Upper lobe of right lung (tissue), 1 donor: ENCODE measurements at regions not wholly inside any gene's neighbourhood (a gene's known extent, or its start where the extent isn't known, plus 50 kb on each side); places are given as distances from the start of the nearest gene placed in this dataset.

Source experiments
- ATAC-seq: fragments of 200-7000 bp; cut with Tn5 transposase; one replicate; pipeline ENCODE4 v1.9.1; 2020; ENCODE audit warnings: mild to moderate bottlenecking, moderate library complexity
- DNase-seq: peaks from one replicate; pipeline ENCODE4 v3.0.0-alpha.2; 2020
- H3K27ac ChIP-seq: fragments of 200-600 bp; one replicate; pipeline ENCODE4 v1.8.0; 2022
- H3K27me3 ChIP-seq: fragments of 200-600 bp; one replicate; pipeline ENCODE4 v1.8.0; 2022; ENCODE audit warnings: mild to moderate bottlenecking
- H3K36me3 ChIP-seq: fragments of 200-600 bp; one replicate; pipeline ENCODE4 v1.8.0; 2022
- H3K4me1 ChIP-seq: fragments of 200-600 bp; one replicate; pipeline ENCODE4 v1.8.0; 2022
- H3K4me3 ChIP-seq: fragments of 200-600 bp; one replicate; pipeline ENCODE4 v1.8.0; 2022; ENCODE audit warnings: mild to moderate bottlenecking
- H3K9me3 ChIP-seq: fragments of 200-600 bp; one replicate; pipeline ENCODE4 v1.8.0; 2022
- CTCF ChIP-seq: fragments of 200-600 bp; IDR thresholded peaks from one replicate; pipeline ENCODE4 v1.8.0; 2022; ENCODE audit warnings: antibody characterized with exemption
- intact Hi-C: fragments of 100-400 bp; cut with DNase I; formaldehyde crosslinking; loops from one replicate; pipeline ENCODE4 v1.11.0; 2022
- donor health status: DM: no; HTN: yes; CAD: no; lungs with severe emphysema.

DNA sequence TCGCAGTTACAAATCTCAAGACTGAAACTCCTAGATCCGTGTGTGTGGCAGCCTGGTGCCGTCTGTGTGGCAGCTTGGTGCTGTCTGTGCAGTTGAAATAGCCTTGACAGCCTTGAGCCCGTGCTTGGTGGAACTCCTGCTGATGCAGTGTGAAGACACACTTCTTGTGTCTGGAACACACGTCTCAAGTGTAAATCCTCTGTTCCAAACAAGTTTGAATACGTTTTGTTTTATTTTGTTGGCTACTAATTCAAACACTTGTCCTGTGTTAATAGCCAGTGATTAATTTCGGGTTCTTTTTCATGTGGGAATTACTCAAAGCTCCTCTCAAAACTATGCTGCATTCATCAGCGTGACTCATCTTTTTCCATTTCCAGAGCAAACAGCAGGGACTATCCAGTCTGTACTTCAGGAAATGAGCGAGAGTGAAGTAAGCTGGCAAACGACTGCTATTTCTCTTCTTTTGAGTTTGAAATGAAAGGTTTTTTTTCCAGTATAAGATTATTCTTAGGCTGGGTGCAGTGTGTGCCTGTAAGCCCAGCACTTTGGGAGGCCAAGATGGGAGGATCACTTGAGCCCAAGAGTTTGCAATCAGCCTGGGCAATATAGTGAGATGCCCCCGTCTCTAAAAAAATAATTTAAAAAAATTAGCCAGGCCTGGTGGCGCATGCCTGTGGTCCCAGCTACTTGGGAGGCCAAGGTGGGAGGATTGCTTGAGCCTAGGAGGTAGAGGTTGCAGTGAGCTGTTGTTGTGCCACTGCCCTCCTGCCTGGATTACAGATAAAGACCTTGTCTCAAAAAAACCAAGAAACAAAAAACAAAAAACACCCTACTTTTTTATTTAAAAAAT, 152.9 kb downstream of the SPP2 start:
- no peak overlapping the region for H3K4me3 ChIP-seq
- TF ChIP-seq CTCF, result no peak
- ATAC-seq, result peak; percentile 74
- H3K27ac ChIP-seq, result no peak overlapping the region
- H3K4me1 ChIP-seq, result no peaks in the 10 kb centered on the region
- H3K9me3 ChIP-seq, result no peaks in the 10 kb centered on the region
- intact Hi-C loops, result no loop called here
- no peaks in the 10 kb centered on the region for H3K27me3 ChIP-seq
- H3K36me3 ChIP-seq, result no peaks in the 10 kb centered on the region
- no peak for DNase-seq

DNA sequence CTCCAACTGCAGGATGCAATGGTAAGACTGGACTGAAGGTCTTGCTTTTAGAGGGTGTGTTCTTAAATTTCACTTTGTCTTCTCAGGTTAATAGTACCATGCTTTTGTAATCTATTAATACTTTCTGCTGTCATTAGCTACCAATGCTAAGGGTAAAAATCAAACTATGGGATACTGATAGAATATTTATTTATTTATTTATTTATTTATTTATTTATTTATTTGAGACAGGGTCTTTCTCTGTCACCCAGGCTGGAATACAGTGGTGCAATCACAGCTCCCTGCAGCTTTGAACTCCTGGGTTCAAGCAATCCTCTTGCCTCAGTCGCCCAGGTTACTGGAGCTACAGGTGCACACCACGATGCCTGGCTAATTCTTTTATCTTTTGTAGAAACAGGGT, 152.1 kb downstream of the SPP2 start:
- H3K27me3 ChIP-seq, result no peaks in the 10 kb centered on the region
- H3K4me1 ChIP-seq, result no peaks in the 10 kb centered on the region
- no peak overlapping the region for H3K27ac ChIP-seq
- H3K36me3 ChIP-seq, result no peaks in the 10 kb centered on the region
- DNase-seq, result no peak
- H3K9me3 ChIP-seq, result no peaks in the 10 kb centered on the region
- H3K4me3 ChIP-seq, result no peak overlapping the region
- ATAC-seq, result no peak
- TF ChIP-seq CTCF, result no peak
- intact Hi-C loops, result no loop called here

GRCh38 chr2:234199996-234200395, 149.5 kb downstream of the SPP2 start:
- H3K36me3 ChIP-seq, result no peaks in the 10 kb centered on the region
- ATAC-seq (no peak), DNase-seq (no peak)
- H3K9me3 ChIP-seq, result no peaks in the 10 kb centered on the region
- no peak overlapping the region for H3K27ac ChIP-seq
- TF ChIP-seq CTCF, result no peak
- intact Hi-C loops, result no loop called here
- no peaks in the 10 kb centered on the region for H3K27me3 ChIP-seq
- H3K4me1 ChIP-seq, result no peaks in the 10 kb centered on the region
- H3K4me3 ChIP-seq, result no peak overlapping the region

DNA sequence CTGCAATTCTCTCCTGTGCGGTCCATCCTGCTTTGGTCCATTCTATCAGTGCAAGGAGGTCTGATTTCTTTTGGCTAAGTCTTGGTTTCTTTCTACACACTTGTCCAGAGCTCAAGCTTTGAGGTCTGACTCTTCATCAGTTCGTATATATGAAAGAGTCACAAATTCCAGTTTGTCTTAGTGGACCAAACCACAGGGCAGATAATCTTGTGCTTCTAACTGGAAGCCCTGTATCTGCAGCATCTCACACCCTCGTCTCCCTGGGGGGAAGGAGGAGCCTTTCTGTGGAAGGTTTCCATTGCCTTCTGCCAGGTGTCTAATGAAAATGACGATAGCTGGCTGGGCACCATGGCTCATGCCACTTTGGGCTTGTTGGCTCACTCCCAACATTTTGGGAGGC, 148.5 kb downstream of the SPP2 start:
- DNase-seq, result no peak
- Histone ChIP-seq H3K27ac (no peak overlapping the region), H3K36me3 (no peaks in the 10 kb centered on the region), H3K4me1 (no peaks in the 10 kb centered on the region), H3K4me3 (no peak overlapping the region), H3K9me3 (no peaks in the 10 kb centered on the region), H3K27me3 (no peaks in the 10 kb centered on the region)
- no peak for TF ChIP-seq CTCF
- intact Hi-C loops, result no loop called here
- ATAC-seq, result no peak

GRCh38 chr2:234195516-234195915, 145.0 kb downstream of the SPP2 start:
- H3K36me3 ChIP-seq, result no peaks in the 10 kb centered on the region
- H3K4me1 ChIP-seq, result no peaks in the 10 kb centered on the region
- ATAC-seq, result no peak
- H3K27ac ChIP-seq, result no peak overlapping the region
- intact Hi-C loops, result no loop called here
- H3K4me3 ChIP-seq, result no peak overlapping the region
- H3K9me3 ChIP-seq, result no peaks in the 10 kb centered on the region
- TF ChIP-seq CTCF, result no peak
- no peaks in the 10 kb centered on the region for H3K27me3 ChIP-seq
- DNase-seq, result no peak
